ENCODE measurements at regions not wholly inside any gene's neighbourhood (a gene's known extent, or its start where the extent isn't known, plus 50 kb on each side); places are given as distances from the start of the nearest gene placed in this dataset.
A peak's percentile ranks its signal among the peaks of the same experiment; 100 is the strongest.
"Not testable (repeated sequence)": the region's sequence is repeated elsewhere in the genome, so short reads cannot be mapped to it uniquely, and the experiment has no call there.

- peak; percentile 58 for DNase-seq (ENCODE audit: low spot score)
Observed at GRCh38 chr9:118643118-118643517, 726.1 kb downstream of the BRINP1 start.

- no peak for DNase-seq (ENCODE audit: low spot score)
Observed at GRCh38 chr9:118644066-118644465, 725.2 kb downstream of the BRINP1 start.

GRCh38 chr9:118647331-118647730 is 721.9 kb downstream of the BRINP1 start:
- no peak for DNase-seq (ENCODE audit: low spot score)

GRCh38 chr9:118650417-118650816 is 718.8 kb downstream of the BRINP1 start:
- no peak for DNase-seq (ENCODE audit: low spot score)

- no peak for DNase-seq (ENCODE audit: low spot score)
Observed at GRCh38 chr9:118651511-118651910, 717.7 kb downstream of the BRINP1 start.

GRCh38 chr9:118652258-118652657 is 717.0 kb downstream of the BRINP1 start:
- DNase-seq (ENCODE audit: low spot score), result no peak

- DNase-seq (ENCODE audit: low spot score), result no peak
Observed at GRCh38 chr9:118652912-118653311, 716.3 kb downstream of the BRINP1 start.

- no peak for DNase-seq (ENCODE audit: low spot score)
Observed at GRCh38 chr9:118659011-118659410, 710.2 kb downstream of the BRINP1 start.

- no peak for DNase-seq (ENCODE audit: low spot score)
Observed at GRCh38 chr9:118665226-118665919, 703.9 kb downstream of the BRINP1 start.

- DNase-seq (ENCODE audit: low spot score), result no peak
Observed at GRCh38 chr9:118670011-118670953, 699.0 kb downstream of the BRINP1 start.

- DNase-seq (ENCODE audit: low spot score), result no peak
Observed at GRCh38 chr9:118674942-118675341, 694.3 kb downstream of the BRINP1 start.

GRCh38 chr9:118677936-118678653 is 691.1 kb downstream of the BRINP1 start:
- DNase-seq (ENCODE audit: low spot score), result not testable (repeated sequence)

GRCh38 chr9:118686959-118687358 is 682.3 kb downstream of the BRINP1 start:
- DNase-seq (ENCODE audit: low spot score), result no peak

- DNase-seq (ENCODE audit: low spot score), result no peak
Observed at GRCh38 chr9:118689280-118689679, 680.0 kb downstream of the BRINP1 start.

- no peak for DNase-seq (ENCODE audit: low spot score)
Observed at GRCh38 chr9:118692613-118693012, 676.6 kb downstream of the BRINP1 start.

GRCh38 chr9:118693645-118694044 is 675.6 kb downstream of the BRINP1 start:
- DNase-seq (ENCODE audit: low spot score), result no peak

GRCh38 chr9:118695249-118695648 is 674.0 kb downstream of the BRINP1 start:
- DNase-seq (ENCODE audit: low spot score), result not testable (repeated sequence)

- DNase-seq (ENCODE audit: low spot score), result no peak
Observed at GRCh38 chr9:118701985-118702384, 667.2 kb downstream of the BRINP1 start.

GRCh38 chr9:118711843-118712242 is 657.4 kb downstream of the BRINP1 start:
- DNase-seq (ENCODE audit: low spot score), result no peak

GRCh38 chr9:118721276-118721675 is 648.0 kb downstream of the BRINP1 start:
- DNase-seq (ENCODE audit: low spot score), result no peak

- no peak for DNase-seq (ENCODE audit: low spot score)
Observed at GRCh38 chr9:118721923-118722322, 647.3 kb downstream of the BRINP1 start.

GRCh38 chr9:118729981-118730380 is 639.3 kb downstream of the BRINP1 start:
- DNase-seq (ENCODE audit: low spot score), result no peak

Data from HT-29 (cell line).